Ecto neural progenitor cell (in vitro differentiated cells): ENCODE measurements at regions not wholly inside any gene's neighbourhood (a gene's known extent, or its start where the extent isn't known, plus 50 kb on each side); places are given as distances from the start of the nearest gene placed in this dataset.

Experiments
- DNase-seq: peaks from one replicate; pipeline ENCODE4 v3.0.0-alpha.2; 2018; ENCODE audit warnings: low spot score

GRCh38 chr14:76948976-76949375, 79.5 kb downstream of the IRF2BPL start:
- no peak for DNase-seq

- DNase-seq = no peak
These were observed 80.1 kb downstream of the IRF2BPL start for GRCh38 chr14:76948213-76948947.

- no peak for DNase-seq
These were observed 80.7 kb downstream of the IRF2BPL start for GRCh38 chr14:76947838-76948184.

- peak; percentile 96 for DNase-seq
These were observed 81.2 kb downstream of the IRF2BPL start for GRCh38 chr14:76947078-76947837.

- DNase-seq = no peak
These were observed 81.8 kb downstream of the IRF2BPL start for GRCh38 chr14:76946753-76947077.

- DNase-seq = no peak
These were observed 85.4 kb downstream of the IRF2BPL start for GRCh38 chr14:76943072-76943471.

GRCh38 chr14:76941946-76942805, 86.3 kb downstream of the IRF2BPL start:
- DNase-seq = no peak

- no peak for DNase-seq
These were observed 87.0 kb downstream of the IRF2BPL start for GRCh38 chr14:76941544-76941943.

- DNase-seq = no peak
These were observed 88.3 kb downstream of the IRF2BPL start for GRCh38 chr14:76940021-76940760.

GRCh38 chr14:76939015-76939742, 89.3 kb downstream of the IRF2BPL start:
- DNase-seq = no peak

- DNase-seq = no peak
These were observed 90.4 kb downstream of the IRF2BPL start for GRCh38 chr14:76938092-76938500.

- DNase-seq = peak; percentile 80
These were observed 91.1 kb downstream of the IRF2BPL start for GRCh38 chr14:76937181-76938091.

- no peak for DNase-seq
These were observed 92.0 kb downstream of the IRF2BPL start for GRCh38 chr14:76936483-76936882.

GRCh38 chr14:76933515-76933914, 95.0 kb downstream of the IRF2BPL start:
- no peak for DNase-seq

- DNase-seq = no peak
These were observed 96.7 kb downstream of the IRF2BPL start for GRCh38 chr14:76931631-76932402.

- DNase-seq = no peak
These were observed 98.0 kb downstream of the IRF2BPL start for GRCh38 chr14:76930549-76930948.

GRCh38 chr14:76929927-76930326, 98.6 kb downstream of the IRF2BPL start:
- DNase-seq = no peak

- no peak for DNase-seq
These were observed 100.4 kb downstream of the IRF2BPL start for GRCh38 chr14:76927971-76928700.
